ENCODE measurements at regions not wholly inside any gene's neighbourhood (a gene's known extent, or its start where the extent isn't known, plus 50 kb on each side); places are given as distances from the start of the nearest gene placed in this dataset.
"Not testable (repeated sequence)": the region's sequence is repeated elsewhere in the genome, so short reads cannot be mapped to it uniquely, and the experiment has no call there.

- no peak for DNase-seq
Observed at GRCh38 chr7:55261386-55261770, 103.8 kb upstream of the LANCL2 start.

GRCh38 chr7:55265328-55265727 lies 99.8 kb upstream of the LANCL2 start:
- not testable (repeated sequence) for DNase-seq

GRCh38 chr7:55265836-55266642 lies 99.1 kb upstream of the LANCL2 start:
- no peak for DNase-seq

- DNase-seq, result no peak
Observed at GRCh38 chr7:55271069-55271626, 94.0 kb upstream of the LANCL2 start.

- DNase-seq, result no peak
Observed at GRCh38 chr7:55271661-55272060, 93.5 kb upstream of the LANCL2 start.

- DNase-seq, result no peak
Observed at GRCh38 chr7:55272328-55272727, 92.8 kb upstream of the LANCL2 start.

- DNase-seq, result no peak
Observed at GRCh38 chr7:55273186-55273980, 91.8 kb upstream of the LANCL2 start.

- DNase-seq, result no peak
Observed at GRCh38 chr7:55274156-55274555, 91.0 kb upstream of the LANCL2 start.

- DNase-seq, result no peak
Observed at GRCh38 chr7:55275291-55276200, 89.6 kb upstream of the LANCL2 start.

GRCh38 chr7:55276572-55277295 lies 88.4 kb upstream of the LANCL2 start:
- DNase-seq, result no peak

GRCh38 chr7:55277916-55278315 lies 87.2 kb upstream of the LANCL2 start:
- DNase-seq, result no peak

GRCh38 chr7:55278321-55278720 lies 86.8 kb upstream of the LANCL2 start:
- DNase-seq, result no peak

GRCh38 chr7:55279080-55279845 lies 85.9 kb upstream of the LANCL2 start:
- DNase-seq, result no peak

GRCh38 chr7:55280031-55280454 lies 85.1 kb upstream of the LANCL2 start:
- DNase-seq, result peak; percentile 39 to 72

- no peak for DNase-seq
Observed at GRCh38 chr7:55285665-55286064, 79.5 kb upstream of the LANCL2 start.

- DNase-seq, result no peak
Observed at GRCh38 chr7:55286666-55287065, 78.5 kb upstream of the LANCL2 start.

GRCh38 chr7:55288070-55288824 lies 76.9 kb upstream of the LANCL2 start:
- DNase-seq, result no peak

- DNase-seq, result no peak
Observed at GRCh38 chr7:55296070-55296469, 69.1 kb upstream of the LANCL2 start.

GRCh38 chr7:55299273-55299967 lies 65.7 kb upstream of the LANCL2 start:
- no peak for DNase-seq

- no peak for DNase-seq
Observed at GRCh38 chr7:55303220-55303619, 61.9 kb upstream of the LANCL2 start.

Data from inflammatory macrophage treated with lipopolysaccharide for 1 hour (primary cell).